ENCODE measurements at regions not wholly inside any gene's neighbourhood (a gene's known extent, or its start where the extent isn't known, plus 50 kb on each side); places are given as distances from the start of the nearest gene placed in this dataset.
"Not testable (repeated sequence)": the region's sequence is repeated elsewhere in the genome, so short reads cannot be mapped to it uniquely, and the experiment has no call there.

GRCh38 chr17:64790690-64791089 is 128.6 kb upstream of the SMURF2 start:
- not testable (repeated sequence) for TF ChIP-seq ZBTB43 (CRISPR knock-in tag; conservative IDR thresholded peaks at IDR 0.05); ELF1 (CRISPR knock-in tag; IDR thresholded peaks at IDR 0.05)

Data from HepG2 (cell line).